ENCODE measurements at regions not wholly inside any gene's neighbourhood (a gene's known extent, or its start where the extent isn't known, plus 50 kb on each side); places are given as distances from the start of the nearest gene placed in this dataset.

GRCh38 chr2:111697560-111697959 lies 186.4 kb downstream of the ANAPC1 start:
- DNase-seq = no peak
- no peak for TF ChIP-seq EP300 (IDR thresholded peaks at IDR 0.05)
- H3K27ac ChIP-seq = no peak overlapping the region
- H3K9me3 ChIP-seq = no peaks in the 10 kb centered on the region
- intact Hi-C loops (cut with DNase I) = no loop called here
- no peaks in the 10 kb centered on the region for H3K27me3 ChIP-seq
- H3K36me3 ChIP-seq = no peaks in the 10 kb centered on the region
- no peak overlapping the region for H3K4me3 ChIP-seq
- peaks cover 0 to 5% (median 0%) of the 10 kb centered on the region in 4 donors for H3K4me1 ChIP-seq
- 12 to 55% methylated on average over 8 of the region's 8 CpGs for WGBS, 2 donors

GRCh38 chr2:111698089-111698488 lies 185.9 kb downstream of the ANAPC1 start:
- intact Hi-C loops (cut with DNase I) = no loop called here
- Histone ChIP-seq H3K27ac (no peak overlapping the region), H3K4me3 (no peak overlapping the region), H3K9me3 (no peaks in the 10 kb centered on the region), H3K4me1 (peaks cover 0 to 5% (median 0%) of the 10 kb centered on the region in 4 donors), H3K36me3 (no peaks in the 10 kb centered on the region), H3K27me3 (no peaks in the 10 kb centered on the region)
- 38 to 79% methylated on average over 4 of the region's 4 CpGs for WGBS, 2 donors
- peak; percentile 46 for DNase-seq
- TF ChIP-seq CTCF (IDR thresholded peaks at IDR 0.05) (no peak), POLR2AphosphoS5 (IDR thresholded peaks at IDR 0.05) (no peak), EP300 (IDR thresholded peaks at IDR 0.05) (no peak), POLR2A (IDR thresholded peaks at IDR 0.05) (no peak)

- Histone ChIP-seq H3K27ac (peak overlapping the region in 1 of 4 donors; percentile 8), H3K9me3 (no peaks in the 10 kb centered on the region), H3K36me3 (no peaks in the 10 kb centered on the region), H3K27me3 (no peaks in the 10 kb centered on the region), H3K4me1 (peaks cover 0 to 5% (median 0%) of the 10 kb centered on the region in 4 donors), H3K4me3 (no peak overlapping the region)
- peak; percentile 72 for DNase-seq
- peak in 1 of 4 donors; percentile 7 for TF ChIP-seq EP300 (IDR thresholded peaks at IDR 0.05)
- peak in 1 of 4 donors; percentile 62 for TF ChIP-seq POLR2AphosphoS5 (IDR thresholded peaks at IDR 0.05)
- no peak for TF ChIP-seq CTCF (IDR thresholded peaks at IDR 0.05)
- TF ChIP-seq POLR2A (IDR thresholded peaks at IDR 0.05) = no peak
- intact Hi-C loops (cut with DNase I) = no loop called here
- 3 to 23% methylated on average over 13 of the region's 13 CpGs for WGBS, 2 donors
Observed at GRCh38 chr2:111698743-111699554, 185.0 kb downstream of the ANAPC1 start.

- Histone ChIP-seq H3K27me3 (no peaks in the 10 kb centered on the region), H3K4me1 (no peaks in the 10 kb centered on the region), H3K27ac (no peak overlapping the region), H3K36me3 (no peaks in the 10 kb centered on the region), H3K4me3 (no peak overlapping the region), H3K9me3 (no peaks in the 10 kb centered on the region)
- no peak for TF ChIP-seq POLR2A (IDR thresholded peaks at IDR 0.05)
- DNase-seq = peak; percentile 55
- 94% methylated on average over 4 of the region's 4 CpGs for WGBS, 2 donors
- intact Hi-C loops (cut with DNase I) = no loop called here
Observed at GRCh38 chr2:111701266-111701665, 182.7 kb downstream of the ANAPC1 start.

- intact Hi-C loops (cut with DNase I) = no loop called here
- H3K27me3 ChIP-seq = no peaks in the 10 kb centered on the region
Observed at GRCh38 chr2:111701798-111702118, 182.2 kb downstream of the ANAPC1 start.

More at GRCh38 chr2:111701798-111702118, 182.2 kb downstream of the ANAPC1 start:
- Histone ChIP-seq H3K4me1 (no peaks in the 10 kb centered on the region), H3K27ac (no peak overlapping the region), H3K9me3 (no peaks in the 10 kb centered on the region), H3K36me3 (no peaks in the 10 kb centered on the region), H3K4me3 (no peak overlapping the region)
- WGBS, 2 donors = 90 to 95% methylated on average over 8 of the region's 8 CpGs
- DNase-seq = no peak
- TF ChIP-seq EP300 (IDR thresholded peaks at IDR 0.05) = no peak
- TF ChIP-seq CTCF (IDR thresholded peaks at IDR 0.05) = no peak
- TF ChIP-seq POLR2AphosphoS5 (IDR thresholded peaks at IDR 0.05) = no peak
- no peak for TF ChIP-seq POLR2A (IDR thresholded peaks at IDR 0.05)

Measured in sigmoid colon (tissue), 6 donors.